ENCODE measurements at regions not wholly inside any gene's neighbourhood (a gene's known extent, or its start where the extent isn't known, plus 50 kb on each side); places are given as distances from the start of the nearest gene placed in this dataset.

DNA sequence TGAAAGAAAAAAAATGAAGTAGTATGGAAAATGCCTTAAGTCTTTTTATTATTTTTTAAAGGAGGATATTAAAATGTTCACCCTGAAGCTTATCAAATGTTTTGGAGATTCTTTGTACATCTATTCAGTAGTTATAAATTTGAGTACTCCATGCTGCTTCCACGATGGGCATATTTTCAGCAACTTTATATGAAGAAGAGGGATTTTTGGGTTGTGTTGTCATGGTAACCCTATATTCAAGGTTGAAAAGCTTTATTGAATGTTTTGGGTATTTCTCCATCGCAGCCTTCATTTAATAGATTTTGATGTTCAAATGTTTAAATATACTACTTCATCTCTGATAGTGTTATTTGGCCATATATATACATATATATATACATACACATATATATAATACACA, 557.5 kb downstream of the CAAP1 start:
- no peak for TF ChIP-seq TCF7L2 (IDR thresholded peaks at IDR 0.05; ENCODE audit: borderline replicate concordance, low read depth, low read length)
- TF ChIP-seq, protein P1, sequence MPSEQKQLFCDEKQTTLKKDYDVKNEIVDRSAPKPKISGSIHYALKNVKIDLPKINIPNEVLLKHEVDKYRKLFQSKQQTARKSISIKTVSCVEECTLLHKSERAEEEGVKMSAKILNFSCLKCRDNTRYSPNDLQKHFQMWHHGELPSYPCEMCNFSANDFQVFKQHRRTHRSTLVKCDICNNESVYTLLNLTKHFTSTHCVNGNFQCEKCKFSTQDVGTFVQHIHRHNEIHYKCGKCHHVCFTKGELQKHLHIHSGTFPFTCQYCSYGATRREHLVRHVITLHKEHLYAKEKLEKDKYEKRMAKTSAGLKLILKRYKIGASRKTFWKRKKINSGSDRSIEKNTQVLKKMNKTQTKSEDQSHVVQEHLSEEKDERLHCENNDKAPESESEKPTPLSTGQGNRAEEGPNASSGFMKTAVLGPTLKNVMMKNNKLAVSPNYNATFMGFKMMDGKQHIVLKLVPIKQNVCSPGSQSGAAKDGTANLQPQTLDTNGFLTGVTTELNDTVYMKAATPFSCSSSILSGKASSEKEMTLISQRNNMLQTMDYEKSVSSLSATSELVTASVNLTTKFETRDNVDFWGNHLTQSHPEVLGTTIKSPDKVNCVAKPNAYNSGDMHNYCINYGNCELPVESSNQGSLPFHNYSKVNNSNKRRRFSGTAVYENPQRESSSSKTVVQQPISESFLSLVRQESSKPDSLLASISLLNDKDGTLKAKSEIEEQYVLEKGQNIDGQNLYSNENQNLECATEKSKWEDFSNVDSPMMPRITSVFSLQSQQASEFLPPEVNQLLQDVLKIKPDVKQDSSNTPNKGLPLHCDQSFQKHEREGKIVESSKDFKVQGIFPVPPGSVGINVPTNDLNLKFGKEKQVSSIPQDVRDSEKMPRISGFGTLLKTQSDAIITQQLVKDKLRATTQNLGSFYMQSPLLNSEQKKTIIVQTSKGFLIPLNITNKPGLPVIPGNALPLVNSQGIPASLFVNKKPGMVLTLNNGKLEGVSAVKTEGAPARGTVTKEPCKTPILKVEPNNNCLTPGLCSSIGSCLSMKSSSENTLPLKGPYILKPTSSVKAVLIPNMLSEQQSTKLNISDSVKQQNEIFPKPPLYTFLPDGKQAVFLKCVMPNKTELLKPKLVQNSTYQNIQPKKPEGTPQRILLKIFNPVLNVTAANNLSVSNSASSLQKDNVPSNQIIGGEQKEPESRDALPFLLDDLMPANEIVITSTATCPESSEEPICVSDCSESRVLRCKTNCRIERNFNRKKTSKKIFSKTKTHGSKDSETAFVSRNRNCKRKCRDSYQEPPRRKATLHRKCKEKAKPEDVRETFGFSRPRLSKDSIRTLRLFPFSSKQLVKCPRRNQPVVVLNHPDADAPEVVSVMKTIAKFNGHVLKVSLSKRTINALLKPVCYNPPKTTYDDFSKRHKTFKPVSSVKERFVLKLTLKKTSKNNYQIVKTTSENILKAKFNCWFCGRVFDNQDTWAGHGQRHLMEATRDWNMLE (tag by site-specific recombination; conservative IDR thresholded peaks at IDR 0.05; ENCODE audit: low read depth), result no peak
- no peak for TF ChIP-seq CTCF (tag by site-specific recombination; IDR thresholded peaks at IDR 0.05)
- TF ChIP-seq ZNF10 (tag by site-specific recombination; IDR thresholded peaks at IDR 0.05), result no peak
- no peak for TF ChIP-seq ZNF121 (tag by site-specific recombination; IDR thresholded peaks at IDR 0.05)
- no peak for TF ChIP-seq ZNF366 (tag by site-specific recombination; conservative IDR thresholded peaks at IDR 0.05)
- TF ChIP-seq ZNF785 (tag by site-specific recombination; IDR thresholded peaks at IDR 0.05), result no peak
- no peak for TF ChIP-seq ZNF341 (tag by site-specific recombination; IDR thresholded peaks at IDR 0.05; ENCODE audit: low read depth)
- no peak for TF ChIP-seq BCL11B (tag by site-specific recombination; IDR thresholded peaks at IDR 0.05; ENCODE audit: low read depth)
- no peak for TF ChIP-seq GLIS1 (tag by site-specific recombination; IDR thresholded peaks at IDR 0.05)
- no peak for TF ChIP-seq YY1 (tag by site-specific recombination; IDR thresholded peaks at IDR 0.05)
- no peak for TF ChIP-seq BCL11A (tag by site-specific recombination; IDR thresholded peaks at IDR 0.05; ENCODE audit: low read depth)

Data from HEK293 (cell line).